ENCODE measurements at regions not wholly inside any gene's neighbourhood (a gene's known extent, or its start where the extent isn't known, plus 50 kb on each side); places are given as distances from the start of the nearest gene placed in this dataset.
"Not testable (repeated sequence)": the region's sequence is repeated elsewhere in the genome, so short reads cannot be mapped to it uniquely, and the experiment has no call there.

DNA sequence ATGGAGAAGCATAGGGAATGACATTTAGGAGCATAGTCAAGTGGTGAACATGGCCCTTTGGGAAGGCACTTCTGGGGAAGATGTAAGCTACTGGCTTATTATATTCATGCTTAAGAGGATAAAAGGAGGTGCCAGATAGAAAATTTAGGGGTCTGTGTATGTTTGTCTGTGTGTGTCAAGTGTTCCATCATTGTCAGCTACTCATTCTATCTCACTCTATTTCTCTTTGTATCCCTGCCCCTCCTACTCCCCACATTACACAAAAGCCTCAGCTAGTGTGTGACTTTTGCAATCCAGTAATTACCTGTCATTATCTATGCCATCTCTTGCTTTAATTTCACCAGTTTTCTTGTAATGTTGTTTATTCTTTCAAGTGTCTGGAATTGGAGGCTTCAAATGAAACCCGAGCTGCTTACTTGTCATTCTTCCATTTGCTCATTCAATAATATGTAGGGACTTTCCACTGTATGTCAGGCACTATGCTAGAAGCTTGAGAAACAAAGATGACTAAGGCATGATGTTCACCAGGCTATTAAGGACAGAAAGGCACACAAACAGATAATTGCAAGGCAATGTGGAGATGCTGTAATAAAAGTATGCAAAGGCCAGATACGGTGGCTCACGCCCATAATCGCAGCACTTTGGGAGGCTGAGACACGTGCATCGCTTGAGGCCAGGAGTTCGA lies 229.8 kb upstream of the TEX13C start:
- DNase-seq = no peak

DNA sequence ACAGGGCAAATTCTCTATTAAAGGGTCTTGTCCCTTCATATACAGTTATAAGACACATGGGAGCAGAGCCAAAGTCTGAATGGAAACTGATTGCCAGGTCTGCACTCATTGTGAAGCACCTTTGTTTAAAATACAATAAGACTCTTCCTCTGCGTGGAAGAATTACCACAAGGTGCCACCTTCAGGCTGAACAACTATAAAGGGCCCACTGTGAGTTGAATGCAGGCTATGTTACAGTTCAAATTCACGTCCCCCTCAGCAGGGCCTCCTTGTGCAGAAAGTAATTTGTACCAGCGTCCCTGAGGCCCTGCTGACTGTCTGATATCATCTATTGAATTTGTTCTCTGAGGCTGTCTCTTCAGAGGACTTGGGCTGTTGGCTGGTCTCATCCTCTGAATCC lies 225.8 kb upstream of the TEX13C start:
- DNase-seq = no peak

DNA sequence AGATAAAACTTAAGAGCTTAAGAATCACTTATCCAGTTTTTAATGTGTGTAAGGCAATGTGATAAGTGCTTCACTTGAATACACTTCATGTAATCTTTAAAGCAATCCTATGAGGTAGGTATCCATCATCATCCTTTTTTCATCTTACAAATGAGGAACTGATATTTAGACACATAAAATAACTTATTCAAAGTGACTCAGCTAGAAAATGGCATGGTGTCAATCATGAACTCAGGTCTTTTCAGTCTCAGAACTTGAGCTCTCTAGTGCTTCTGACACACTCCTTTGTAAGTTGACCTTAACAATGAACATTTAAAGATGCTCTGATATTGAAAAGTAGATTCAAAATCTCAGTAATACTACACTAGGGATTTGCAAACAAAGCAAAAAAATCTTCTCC lies 224.8 kb upstream of the TEX13C start:
- DNase-seq = no peak

DNA sequence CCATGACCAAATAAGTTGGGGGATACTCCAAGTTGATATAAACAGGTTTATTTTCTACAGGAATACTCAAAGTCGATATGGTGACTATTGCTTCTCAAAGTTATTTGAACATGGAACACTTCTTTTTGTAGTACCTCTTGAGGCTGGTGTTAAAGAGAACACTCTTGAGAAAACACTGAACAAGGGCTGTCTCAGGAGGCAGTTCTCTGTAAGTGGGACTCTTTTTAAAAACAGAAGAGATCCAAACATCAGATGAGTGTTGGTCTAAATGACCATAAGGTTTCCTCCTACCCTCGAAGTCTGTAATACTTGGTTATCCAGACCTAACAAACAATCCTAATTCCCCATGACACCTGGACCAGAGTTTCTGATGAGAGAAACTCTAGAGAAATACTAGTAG lies 223.2 kb upstream of the TEX13C start:
- no peak for DNase-seq

DNA sequence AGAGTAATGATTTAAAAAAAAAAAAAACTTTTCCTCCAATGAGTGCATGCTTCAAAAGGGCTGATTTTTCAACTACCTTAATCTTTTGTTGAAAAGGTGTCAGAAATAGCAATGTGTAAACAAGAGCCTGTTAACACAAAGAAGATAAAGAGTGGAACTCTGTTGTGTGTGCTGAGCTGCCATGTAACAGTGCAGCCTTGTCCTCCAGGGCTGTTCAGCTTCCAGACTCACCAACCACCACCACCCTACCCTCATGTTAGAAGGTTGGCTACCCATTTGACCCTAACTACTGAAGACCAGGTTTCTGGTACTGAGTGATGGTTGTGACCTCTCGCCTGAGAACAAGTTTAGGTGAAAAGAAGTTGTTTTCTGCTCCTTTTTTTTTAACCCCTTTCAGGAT lies 222.8 kb upstream of the TEX13C start:
- DNase-seq = no peak

DNA sequence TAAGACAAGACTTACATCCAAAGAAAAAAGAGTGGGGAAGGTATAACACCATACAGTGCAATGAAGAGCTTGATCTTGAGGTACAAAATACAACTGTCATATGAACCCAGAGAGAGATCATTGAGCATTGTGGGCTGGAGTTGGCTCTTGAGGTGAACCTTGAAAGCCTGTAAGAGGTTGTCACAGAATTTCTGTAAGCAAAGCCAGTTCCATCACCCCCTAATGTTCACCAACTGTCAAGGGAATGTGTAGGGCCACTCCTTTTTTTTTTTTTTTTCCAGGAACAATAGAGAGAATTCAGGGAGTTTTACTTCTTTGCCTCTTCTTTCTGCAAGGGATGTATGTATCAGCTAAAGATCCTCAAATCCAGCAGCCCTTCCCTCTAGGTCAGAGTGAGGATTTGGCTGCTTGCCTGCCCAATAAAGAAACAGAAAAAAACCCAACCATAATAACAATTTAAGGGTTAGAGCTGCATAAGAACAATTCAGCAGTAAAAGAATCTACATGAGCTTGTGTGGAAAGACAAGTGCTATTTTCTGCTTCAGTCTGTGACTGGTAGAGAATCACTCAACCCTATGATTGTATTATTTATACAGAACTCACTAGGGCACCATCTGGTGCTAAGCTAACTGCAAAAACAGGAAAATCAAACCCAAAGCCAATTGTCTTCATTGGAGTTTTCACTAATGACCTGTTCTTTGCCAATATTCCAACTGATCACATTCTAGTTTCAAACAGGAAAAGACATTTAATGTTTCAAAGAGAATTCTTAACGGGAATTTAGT lies 217.5 kb upstream of the TEX13C start:
- no peak for DNase-seq

DNA sequence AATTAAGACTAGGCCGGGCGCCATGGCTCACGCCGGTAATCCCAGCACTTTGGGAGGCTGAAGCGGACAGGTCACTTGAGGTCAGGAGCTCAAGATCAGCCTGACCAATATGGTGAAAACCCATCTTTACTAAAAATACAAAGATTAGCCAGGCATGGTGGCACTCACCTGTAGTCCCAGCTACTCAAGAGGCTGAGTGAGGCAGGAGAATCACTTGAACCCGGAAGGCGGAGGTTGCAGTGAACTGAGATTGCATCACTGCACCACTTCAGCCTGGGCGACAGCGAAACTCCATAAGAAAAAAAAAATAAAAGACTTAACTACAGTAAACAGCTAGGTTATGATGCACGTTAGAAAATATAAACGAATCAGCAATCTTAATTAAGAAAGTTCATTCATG lies 216.0 kb upstream of the TEX13C start:
- no peak for DNase-seq

DNA sequence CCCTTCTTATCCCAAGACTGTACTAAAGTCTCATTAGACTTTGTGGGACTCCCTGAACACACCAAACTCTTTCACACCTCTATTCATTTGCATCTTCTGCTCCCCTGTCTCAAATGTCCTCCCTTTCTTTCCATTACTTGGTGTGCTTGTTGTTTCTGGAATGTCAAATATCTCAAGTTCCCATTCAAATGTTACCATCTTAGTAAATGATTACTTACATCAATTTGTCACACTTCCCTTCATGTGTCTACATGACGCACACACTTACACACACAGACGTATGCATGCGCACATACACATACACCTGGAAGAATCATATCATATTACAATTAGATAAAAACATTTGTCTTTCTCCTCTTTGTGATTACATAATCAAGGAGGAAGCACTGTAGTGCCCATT lies 210.8 kb upstream of the TEX13C start:
- DNase-seq = no peak

DNA sequence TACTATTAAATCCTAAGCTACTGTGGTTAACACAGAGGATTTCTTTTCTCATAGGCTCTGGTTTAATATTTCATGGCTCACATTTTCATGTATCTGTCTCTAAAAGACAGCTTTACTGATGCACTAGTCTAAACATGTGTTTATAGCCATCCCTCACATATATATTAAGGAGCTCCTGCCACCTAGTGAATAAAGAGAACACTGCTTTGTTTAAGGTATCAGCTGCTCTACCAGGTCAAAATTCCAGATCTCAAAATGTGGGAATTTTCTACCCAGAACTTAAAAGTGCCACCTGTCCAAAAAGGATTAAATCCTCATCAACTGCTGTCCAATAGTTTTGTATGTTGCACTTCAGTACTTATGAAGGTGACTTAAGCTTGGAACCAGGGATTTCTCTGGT lies 188.5 kb upstream of the TEX13C start:
- DNase-seq = peak; percentile 32

DNA sequence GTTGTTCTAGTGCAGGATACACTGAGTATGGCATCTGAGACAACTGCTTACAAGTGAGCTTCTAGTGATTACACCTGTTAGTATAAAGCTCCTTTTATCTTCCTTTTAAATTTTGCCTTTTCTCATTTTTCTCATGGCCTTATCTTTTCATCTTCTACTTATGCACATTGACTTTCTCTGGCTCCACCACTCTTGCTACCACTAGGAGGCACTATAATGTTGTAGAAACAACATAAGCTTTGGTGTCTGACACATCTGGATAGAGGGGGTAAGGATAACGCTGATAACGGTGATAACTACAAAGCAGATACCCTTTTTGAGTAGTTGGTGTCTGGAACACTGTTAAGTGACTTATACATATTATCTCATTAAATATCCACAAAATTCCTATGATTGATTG lies 187.4 kb upstream of the TEX13C start:
- no peak for DNase-seq

DNA sequence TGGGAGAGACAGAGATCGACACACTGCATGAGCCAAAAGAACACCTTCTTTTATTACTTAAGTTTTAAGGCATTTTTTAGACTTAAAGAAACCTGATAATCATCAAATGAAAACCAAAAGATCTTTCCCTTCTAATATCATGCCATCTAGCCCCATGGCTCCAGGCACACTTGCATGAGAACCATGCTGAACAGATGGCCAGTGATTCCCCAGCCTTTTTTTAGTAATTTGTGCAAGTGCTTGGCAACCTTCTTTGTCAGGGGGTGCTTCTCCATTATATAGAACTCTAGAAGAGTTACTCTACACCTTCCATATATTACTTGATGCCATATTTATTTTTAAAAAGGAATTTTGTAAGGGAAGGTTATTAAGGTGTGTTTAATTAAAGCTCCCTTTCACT lies 182.2 kb upstream of the TEX13C start:
- DNase-seq = no peak

DNA sequence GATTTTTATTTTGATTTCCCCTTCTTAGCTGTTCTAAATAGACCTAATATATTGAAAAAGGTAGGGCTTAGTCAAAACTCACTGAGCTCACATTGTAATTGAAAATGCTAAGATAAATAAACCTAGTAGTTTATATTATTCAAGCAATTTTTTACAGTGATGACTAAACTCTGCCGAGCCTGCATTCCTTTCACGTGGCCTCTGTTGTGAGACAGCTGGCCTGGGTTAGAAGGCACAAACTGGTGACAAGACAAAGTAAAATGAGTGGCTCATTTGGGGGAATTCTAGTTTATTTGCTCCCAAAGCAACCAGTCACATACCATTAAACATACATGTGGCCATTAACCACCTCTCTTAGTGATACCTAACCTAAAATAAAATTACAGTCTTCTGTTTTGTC lies 169.4 kb upstream of the TEX13C start:
- DNase-seq = no peak

DNA sequence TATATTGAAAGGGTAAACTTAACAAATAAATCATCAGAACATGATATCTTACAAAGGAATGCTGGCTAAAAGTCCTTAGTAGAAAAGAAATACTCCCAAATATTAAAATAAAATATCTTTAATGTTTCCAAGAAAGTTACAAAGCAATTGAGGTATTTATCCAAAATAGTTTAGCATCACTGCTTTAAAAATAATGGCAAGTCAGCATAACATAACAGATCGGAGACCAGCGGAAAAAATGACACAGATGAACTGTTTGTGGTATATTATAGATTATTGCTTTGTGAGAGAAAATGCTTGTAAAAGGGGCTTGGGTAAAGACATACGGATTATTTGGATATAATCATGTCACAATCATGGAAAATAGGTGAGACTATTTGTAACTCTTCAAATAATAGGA lies 168.5 kb upstream of the TEX13C start:
- no peak for DNase-seq

DNA sequence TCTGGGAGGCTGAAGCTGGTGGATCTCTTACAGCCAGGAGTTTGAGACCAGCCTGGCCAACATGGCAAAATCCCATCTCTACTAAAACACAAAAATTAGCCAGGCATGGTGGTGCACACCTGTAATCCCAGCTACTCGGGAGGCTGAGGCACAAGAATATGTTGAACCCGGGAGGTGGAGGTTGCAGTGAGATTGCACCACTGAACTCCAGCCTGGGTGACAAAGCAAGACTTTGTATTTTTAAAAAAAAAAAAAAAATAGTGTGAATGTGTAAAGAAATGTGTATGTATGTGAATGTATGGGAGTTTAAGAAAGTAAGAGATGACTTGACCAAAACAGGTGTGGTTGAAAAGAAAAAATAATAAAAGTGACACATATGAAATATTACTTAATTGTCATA lies 167.7 kb upstream of the TEX13C start:
- no peak for DNase-seq

DNA sequence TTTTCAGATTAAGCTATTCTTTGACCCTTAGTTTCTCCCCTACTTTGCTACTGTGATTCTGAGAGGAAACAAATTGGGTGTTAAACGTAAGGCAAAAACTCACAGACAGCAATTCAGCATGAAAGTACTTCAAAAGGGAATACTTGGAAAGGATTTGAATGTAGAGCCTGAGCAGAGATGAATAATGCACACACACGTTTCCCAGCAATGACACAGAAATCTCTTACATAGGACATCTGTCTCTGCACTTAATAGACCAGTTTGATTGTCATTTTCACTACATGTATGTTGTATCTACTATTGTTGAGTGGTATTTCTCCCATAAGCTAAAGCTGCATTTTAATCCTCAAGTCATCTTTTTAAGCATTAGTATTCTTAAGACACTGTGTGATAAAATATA lies 166.1 kb upstream of the TEX13C start:
- DNase-seq = no peak

DNA sequence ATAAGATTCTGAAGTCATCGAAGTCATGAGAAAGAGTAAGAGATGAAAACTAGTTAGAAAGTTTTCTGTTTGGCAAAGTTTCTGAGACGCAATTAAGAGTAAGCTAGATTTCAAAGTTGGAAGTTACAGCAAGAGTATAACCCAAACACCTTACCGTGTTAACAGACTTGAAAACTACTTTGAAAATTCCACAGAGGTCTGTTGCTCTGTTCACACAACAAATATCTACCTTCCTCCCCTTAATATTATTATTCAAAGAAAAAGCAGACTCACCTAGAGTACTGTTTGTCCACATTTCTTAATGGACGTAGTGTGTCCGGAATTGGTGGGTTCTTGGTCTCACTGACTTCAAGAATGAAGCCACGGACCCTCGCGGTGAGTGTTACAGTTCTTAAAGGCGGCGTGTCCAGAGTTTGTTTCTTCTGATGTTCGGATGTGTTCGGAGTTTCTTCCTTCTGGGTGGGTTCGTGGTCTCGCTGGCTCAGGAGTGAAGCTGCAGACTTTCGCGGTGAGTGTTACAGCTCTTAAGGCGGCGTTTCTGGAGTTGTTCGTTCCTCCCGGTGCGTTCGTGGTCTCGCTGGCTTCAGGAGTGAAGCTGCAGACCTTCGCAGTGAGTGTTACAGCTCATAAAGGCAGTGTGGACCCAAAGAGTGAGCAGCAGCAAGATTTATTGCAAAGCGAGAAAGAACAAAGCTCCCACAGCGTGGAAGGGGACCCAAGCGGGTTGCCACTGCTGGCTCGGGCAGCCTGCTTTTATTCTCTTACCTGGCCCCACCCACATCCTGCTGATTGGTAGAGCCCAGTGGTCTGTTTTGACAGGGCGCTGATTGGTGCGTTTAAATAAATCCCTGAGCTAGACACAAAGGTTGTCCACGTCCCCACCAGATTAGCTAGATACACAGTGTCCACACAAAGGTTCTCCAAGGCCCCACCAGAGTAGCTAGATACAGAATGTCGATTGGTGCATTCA lies 165.1 kb upstream of the TEX13C start:
- DNase-seq = not testable (repeated sequence)

DNA sequence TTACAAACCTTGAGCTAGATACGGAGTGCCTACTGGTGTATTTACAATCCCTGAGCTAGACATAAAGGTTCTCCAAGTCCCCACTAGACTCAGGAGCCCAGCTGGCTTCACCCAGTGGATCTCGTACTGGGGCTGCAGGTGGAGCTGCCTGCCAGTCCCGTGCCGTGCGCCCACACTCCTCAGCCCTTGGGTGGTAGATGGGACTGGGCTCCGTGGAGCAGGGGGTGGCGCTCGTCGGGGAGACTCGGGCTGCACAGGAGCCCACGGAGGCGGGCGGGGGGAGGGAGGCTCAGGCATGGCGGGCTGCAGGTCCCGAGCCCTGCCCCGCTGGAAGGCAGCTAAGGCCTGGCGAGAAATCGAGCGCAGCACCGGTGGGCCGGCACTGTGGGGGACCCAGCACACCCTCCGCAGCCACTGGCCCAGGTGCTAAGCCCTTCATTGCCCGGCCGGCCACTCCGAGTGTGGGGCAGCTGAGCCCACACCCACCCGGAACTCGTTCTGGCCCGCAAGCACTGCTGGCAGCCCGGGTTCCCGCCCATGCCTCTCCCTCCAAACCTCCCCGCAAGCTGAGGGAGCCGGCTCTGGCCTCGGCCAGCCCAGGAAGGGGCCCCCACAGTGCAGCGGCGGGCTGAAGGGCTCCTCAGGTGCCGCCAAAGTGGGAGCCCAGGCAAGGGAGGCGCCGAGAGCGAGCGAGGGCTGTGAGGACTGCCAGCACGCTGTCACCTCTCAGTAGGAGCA lies 164.2 kb upstream of the TEX13C start:
- not testable (repeated sequence) for DNase-seq

DNA sequence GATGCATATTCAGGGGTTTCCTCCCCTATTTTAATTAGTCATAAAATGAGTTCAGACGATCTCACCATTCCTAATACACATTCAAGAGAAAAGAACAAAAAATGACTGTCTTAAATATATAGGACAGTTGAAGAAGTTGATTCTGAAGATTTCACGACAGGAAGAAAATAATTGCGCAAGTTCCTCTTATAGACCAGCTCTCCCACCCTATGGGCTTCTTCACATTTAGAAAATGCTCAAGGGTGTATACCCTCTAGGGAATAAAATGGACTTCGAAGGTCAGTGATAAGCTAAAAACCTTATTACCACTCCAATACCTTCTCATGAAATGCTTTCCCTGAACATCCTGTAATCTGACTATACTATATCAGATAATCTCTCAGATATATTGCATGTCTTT lies 149.2 kb upstream of the TEX13C start:
- DNase-seq = no peak

DNA sequence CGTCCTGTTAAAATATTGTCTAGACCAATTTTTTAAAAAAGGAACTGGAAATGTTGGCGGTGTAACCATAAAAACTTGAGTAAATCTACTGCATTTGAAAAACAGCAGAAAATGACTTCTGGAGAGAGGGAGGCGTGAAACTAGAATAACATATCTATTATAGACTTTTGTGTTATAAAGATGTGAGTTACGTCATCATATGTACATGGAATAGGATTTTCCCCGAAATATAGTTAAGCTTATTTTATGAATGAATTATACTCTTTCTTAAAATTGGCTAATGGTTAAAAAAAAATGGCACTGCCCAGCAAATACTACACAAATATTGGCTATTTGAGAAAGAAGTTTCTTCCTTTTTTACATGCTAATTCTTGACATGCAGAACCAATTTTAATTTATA lies 147.1 kb upstream of the TEX13C start:
- no peak for DNase-seq

DNA sequence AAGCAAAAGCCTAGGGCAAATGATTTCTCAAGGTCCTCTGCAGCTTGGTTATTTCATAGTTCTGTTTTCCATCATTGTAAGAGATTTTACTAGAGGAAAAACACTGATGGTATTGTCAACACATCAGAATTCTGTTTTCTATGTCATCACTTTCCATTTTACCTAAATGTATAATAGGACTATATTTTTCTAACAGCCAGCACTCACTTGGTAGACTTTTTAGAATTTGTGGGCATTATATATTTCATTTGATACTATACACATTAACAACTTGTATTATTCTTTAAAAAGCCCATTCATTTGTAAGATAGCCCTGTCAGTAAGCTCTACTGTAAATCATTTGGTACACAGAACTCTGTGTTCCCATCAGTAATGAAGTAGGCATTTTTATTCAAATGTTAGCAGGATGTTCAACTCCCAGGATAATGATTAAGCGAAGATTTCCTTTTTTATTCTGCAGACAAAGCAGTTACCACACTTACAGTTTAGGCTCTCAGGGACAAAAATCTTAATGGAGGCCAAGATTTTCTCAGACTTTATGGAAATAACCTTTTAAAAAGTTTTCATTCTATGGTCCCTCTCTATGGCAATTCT lies 143.6 kb upstream of the TEX13C start:
- DNase-seq = no peak

DNA sequence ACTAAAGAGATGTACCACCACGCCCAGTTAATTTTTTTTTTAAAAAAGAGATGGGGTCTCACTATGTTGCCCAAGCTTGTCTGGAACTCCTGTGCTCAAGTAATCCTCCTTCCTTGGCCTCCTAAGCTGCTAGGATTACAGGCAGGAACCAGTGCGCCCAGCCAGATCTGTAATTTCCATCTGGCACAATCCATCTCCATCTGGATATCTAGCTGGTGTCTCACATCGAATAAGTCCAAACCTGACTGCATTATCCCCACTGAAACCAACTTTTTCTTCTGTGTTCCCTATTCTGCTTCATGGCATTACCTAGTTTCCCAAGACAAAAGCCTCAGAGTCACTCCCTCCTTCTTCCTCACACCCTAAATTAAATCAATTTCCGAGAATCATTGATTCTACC lies 125.8 kb upstream of the TEX13C start:
- no peak for DNase-seq

DNA sequence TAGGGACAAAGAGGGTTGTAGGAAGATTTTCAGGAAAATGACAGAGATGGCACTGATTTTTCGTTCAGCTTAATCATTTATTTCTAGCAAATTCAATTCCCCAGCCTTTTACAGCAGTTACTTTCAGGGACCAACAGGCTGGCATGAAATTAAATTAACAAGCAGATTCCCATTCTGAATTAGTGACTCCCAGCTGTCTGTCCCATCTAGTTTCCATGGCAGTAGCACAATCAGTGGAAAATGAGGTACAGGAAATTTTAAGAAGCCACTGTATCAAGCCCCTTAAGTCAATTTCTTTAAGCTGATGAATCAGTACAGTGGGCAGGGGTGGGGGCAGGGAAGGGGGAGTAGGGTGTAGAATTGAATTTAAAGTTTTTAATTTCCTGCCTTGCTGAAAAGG lies 121.1 kb upstream of the TEX13C start:
- no peak for DNase-seq

Measured in NCI-H524 treated with DMSO at 0.1 percent for 48 hours (cell line).